ENCODE measurements at regions not wholly inside any gene's neighbourhood (a gene's known extent, or its start where the extent isn't known, plus 50 kb on each side); places are given as distances from the start of the nearest gene placed in this dataset.
"Not testable (repeated sequence)": the region's sequence is repeated elsewhere in the genome, so short reads cannot be mapped to it uniquely, and the experiment has no call there.

- not testable (repeated sequence) for H3T11ph ChIP-seq (ENCODE audit: low read length); H2BK120ac ChIP-seq (ENCODE audit: low read depth, low read length, poor library complexity, severe bottlenecking); H2AFZ ChIP-seq (ENCODE audit: low read length); H3K4me1 ChIP-seq (ENCODE audit: insufficient read depth, low read length); H3K27ac Mint-ChIP-seq; H3K23me2 ChIP-seq (ENCODE audit: insufficient read length, low read depth, low read length, poor library complexity, severe bottlenecking); H2AK5ac ChIP-seq (ENCODE audit: insufficient read length, low read length); H3K23ac ChIP-seq (ENCODE audit: insufficient read length, low read depth, low read length); H3K36me3 Mint-ChIP-seq (ENCODE audit: insufficient read depth in 1 of 3, low read depth in 3 of 3); H3K27me3 ChIP-seq (ENCODE audit: insufficient read depth, low read length); H3K56ac ChIP-seq (ENCODE audit: insufficient read length, low read depth, low read length); H4K8ac ChIP-seq (replicated peaks; ENCODE audit: insufficient read length, low read depth, low read length); H3K14ac ChIP-seq (ENCODE audit: insufficient read depth, low read length); H2BK5ac ChIP-seq (ENCODE audit: insufficient read length, low read length); H3K27ac ChIP-seq (ENCODE audit: insufficient read length, low read depth, low read length); H2BK15ac ChIP-seq (ENCODE audit: low read depth, low read length); H3K9me3 Mint-ChIP-seq; H3K9ac ChIP-seq (ENCODE audit: extremely low read depth, insufficient read length, low read length); H4K20me1 ChIP-seq (ENCODE audit: control insufficient read depth, insufficient read depth, insufficient read length); H3K4me3 Mint-ChIP-seq; H3K79me1 ChIP-seq (ENCODE audit: insufficient read depth, low read depth, low read length, poor library complexity, severe bottlenecking); H3K79me2 ChIP-seq (ENCODE audit: insufficient read depth, low read length); H3K18ac ChIP-seq (ENCODE audit: insufficient read length, low read depth, low read length); H3K4ac ChIP-seq (ENCODE audit: low read depth, low read length); H4K5ac ChIP-seq (ENCODE audit: insufficient read length, low read depth, low read length); H3K4me2 ChIP-seq (ENCODE audit: insufficient read depth, insufficient read length, low read length); H4K91ac ChIP-seq (ENCODE audit: insufficient read length, low read depth, low read length); DNase-seq; H3K9me3 ChIP-seq (ENCODE audit: control insufficient read depth, low read depth, low read length); H2BK20ac ChIP-seq (ENCODE audit: low read depth, low read length, poor library complexity, severe bottlenecking); H2BK12ac ChIP-seq (ENCODE audit: insufficient read length, low read depth, low read length)
- WGBS (ENCODE audit: extremely low coverage, insufficient read length, low lambda C conversion rate) = no CpG with 5 or more reads among the region's 3 CpGs
- TF ChIP-seq CTCF (conservative IDR thresholded peaks at IDR 0.05) = peak; percentile 41
- peaks cover 34% of the 10 kb centered on the region for H3K27me3 Mint-ChIP-seq (ENCODE audit: low read depth)
- peaks cover 18 to 25% of the 10 kb centered on the region in 2 experiments for H3K4me1 Mint-ChIP-seq
Observed at GRCh38 chr7:149978537-149978936, 104.8 kb downstream of the ATP6V0E2 start.

DNA sequence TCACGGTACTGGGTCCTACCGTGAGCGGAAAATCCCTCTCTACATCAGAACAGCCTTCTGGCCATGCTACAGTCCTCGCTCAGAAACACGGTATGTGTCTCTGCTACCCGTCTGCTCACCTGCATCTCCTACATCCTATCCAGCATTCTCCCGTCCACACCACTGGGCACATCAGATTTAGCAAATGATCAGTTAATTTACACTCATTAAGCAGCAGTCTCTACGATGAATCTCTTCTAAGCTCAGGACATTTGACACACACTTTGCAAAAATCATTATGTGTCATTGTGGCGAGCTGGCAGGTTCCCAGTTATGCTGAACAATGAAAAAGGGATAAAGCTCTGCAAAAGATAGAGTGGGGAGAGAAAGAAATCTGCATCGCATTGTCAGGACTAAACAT lies 105.2 kb downstream of the ATP6V0E2 start:
- not testable (repeated sequence) for H3K79me2 ChIP-seq (ENCODE audit: insufficient read depth, low read length); H3K4me1 ChIP-seq (ENCODE audit: insufficient read depth, low read length); H3K9me3 Mint-ChIP-seq; H3K27ac ChIP-seq (ENCODE audit: insufficient read length, low read depth, low read length); H4K5ac ChIP-seq (ENCODE audit: insufficient read length, low read depth, low read length); H3K4me2 ChIP-seq (ENCODE audit: insufficient read depth, insufficient read length, low read length); H3K9me3 ChIP-seq (ENCODE audit: control insufficient read depth, low read depth, low read length); H3K14ac ChIP-seq (ENCODE audit: insufficient read depth, low read length); H2BK20ac ChIP-seq (ENCODE audit: low read depth, low read length, poor library complexity, severe bottlenecking); H2BK5ac ChIP-seq (ENCODE audit: insufficient read length, low read length); H3K18ac ChIP-seq (ENCODE audit: insufficient read length, low read depth, low read length); H3T11ph ChIP-seq (ENCODE audit: low read length); H3K36me3 Mint-ChIP-seq (ENCODE audit: insufficient read depth in 1 of 3, low read depth in 3 of 3); H3K23ac ChIP-seq (ENCODE audit: insufficient read length, low read depth, low read length); H3K23me2 ChIP-seq (ENCODE audit: insufficient read length, low read depth, low read length, poor library complexity, severe bottlenecking); H4K8ac ChIP-seq (replicated peaks; ENCODE audit: insufficient read length, low read depth, low read length); DNase-seq; H2AFZ ChIP-seq (ENCODE audit: low read length); H3K9ac ChIP-seq (ENCODE audit: extremely low read depth, insufficient read length, low read length); H3K4ac ChIP-seq (ENCODE audit: low read depth, low read length); H2AK5ac ChIP-seq (ENCODE audit: insufficient read length, low read length); H2BK120ac ChIP-seq (ENCODE audit: low read depth, low read length, poor library complexity, severe bottlenecking); H4K20me1 ChIP-seq (ENCODE audit: control insufficient read depth, insufficient read depth, insufficient read length); H3K4me3 Mint-ChIP-seq; H4K91ac ChIP-seq (ENCODE audit: insufficient read length, low read depth, low read length); H2BK12ac ChIP-seq (ENCODE audit: insufficient read length, low read depth, low read length); H3K27me3 ChIP-seq (ENCODE audit: insufficient read depth, low read length); H3K79me1 ChIP-seq (ENCODE audit: insufficient read depth, low read depth, low read length, poor library complexity, severe bottlenecking); H3K56ac ChIP-seq (ENCODE audit: insufficient read length, low read depth, low read length); H2BK15ac ChIP-seq (ENCODE audit: low read depth, low read length)
- peaks cover 18 to 25% of the 10 kb centered on the region in 2 experiments for H3K4me1 Mint-ChIP-seq
- peak overlapping the region in 1 of 3 experiments; percentile 6; a peak in 1 of 7 replicates for H3K27ac Mint-ChIP-seq
- no CpG with 5 or more reads among the region's 10 CpGs for WGBS (ENCODE audit: extremely low coverage, insufficient read length, low lambda C conversion rate)
- H3K27me3 Mint-ChIP-seq (ENCODE audit: low read depth) = peaks cover 36% of the 10 kb centered on the region
